IMR-90 (cell line): ENCODE measurements at regions not wholly inside any gene's neighbourhood (a gene's known extent, or its start where the extent isn't known, plus 50 kb on each side); places are given as distances from the start of the nearest gene placed in this dataset.

Experiments used
- ATAC-seq: fragments of 200-7000 bp; cut with Tn5 transposase; 2 replicates; pipeline ENCODE4 v1.9.1; 2020; ENCODE audit warnings: low read depth, mild to moderate bottlenecking, moderate library complexity
- BruUV-seq: library from RNA; stranded (reverse); fragments of 400-500 nt; replicated peaks from 2 replicates; lab custom pipeline; 2021; lab: Mats Ljungman, UMichigan
- CTCF ChIA-PET: fragments of 300-600 bp; formaldehyde crosslinking; extraction: SDS; loops from one replicate; lab custom pipeline; 2021; ENCODE audit warnings: antibody characterized with exemption; lab: Yijun Ruan, JAX
- POLR2A ChIA-PET: fragments of 300-600 bp; sonication (Branson Sonifier 250); formaldehyde crosslinking; loops from one replicate; lab custom pipeline; 2022; ENCODE audit warnings: antibody characterized with exemption; ENCODE audit not compliant: unreplicated experiment; lab: Charles Lee
- DNase-seq: peaks from one replicate; pipeline ENCODE4 v3.0.0; 2013
- H2AFZ ChIP-seq: replicated peaks from 2 replicates; pipeline ENCODE3; 2013; ENCODE audit warnings: low read length, mild to moderate bottlenecking; ENCODE audit not compliant: poor library complexity
- H2AK5ac ChIP-seq: 2 replicates; pipeline ENCODE4 v1.6.1; 2013; ENCODE audit warnings: low read depth, low read length, inconsistent platforms
- H2AK9ac ChIP-seq: replicated peaks from 2 replicates; pipeline ENCODE3; 2013; ENCODE audit warnings: mild to moderate bottlenecking, low read depth, low read length, moderate library complexity; ENCODE audit not compliant: poor library complexity
- H2BK120ac ChIP-seq: 2 replicates; pipeline ENCODE4 v1.6.1; 2013; ENCODE audit warnings: low read depth, low read length, inconsistent platforms
- H2BK15ac ChIP-seq: 3 replicates; pipeline ENCODE4 v1.6.1; 2013; ENCODE audit warnings: low read depth, low read length, inconsistent platforms
- H2BK20ac ChIP-seq: 2 replicates; pipeline ENCODE4 v1.6.1; 2013; ENCODE audit warnings: low read depth, mild to moderate bottlenecking, inconsistent platforms, low read length, moderate library complexity
- H2BK5ac ChIP-seq: 2 replicates; pipeline ENCODE4 v1.6.1; 2013; ENCODE audit warnings: mild to moderate bottlenecking, low read depth, low read length, inconsistent platforms; ENCODE audit not compliant: poor library complexity, severe bottlenecking
- H3K14ac ChIP-seq: replicated peaks from 2 replicates; pipeline ENCODE4 v1.6.1; 2013; ENCODE audit warnings: low read depth, low read length, inconsistent platforms
- H3K18ac ChIP-seq: 2 replicates; pipeline ENCODE4 v1.6.1; 2013; ENCODE audit warnings: low read depth, low read length, control low read depth
- H3K23ac ChIP-seq: 2 replicates; pipeline ENCODE4 v1.6.1; 2013; ENCODE audit warnings: low read depth, low read length, inconsistent platforms
- H3K27ac ChIP-seq: 2 replicates; pipeline ENCODE4 v1.5.1; 2013; ENCODE audit warnings: mild to moderate bottlenecking, control low read depth, low read length; ENCODE audit not compliant: insufficient read depth
- H3K27me3 ChIP-seq: 2 replicates; pipeline ENCODE4 v1.6.1; 2013; ENCODE audit warnings: low read length; ENCODE audit not compliant: control insufficient read depth, insufficient read depth
- H3K36me3 ChIP-seq: 2 replicates; pipeline ENCODE4 v1.6.1; 2013; ENCODE audit warnings: low read length, mixed read lengths; ENCODE audit not compliant: control insufficient read depth, insufficient read depth
- H3K4ac ChIP-seq: 2 replicates; pipeline ENCODE4 v1.6.1; 2013; ENCODE audit warnings: low read depth, low read length, inconsistent platforms
- H3K4me1 ChIP-seq: 2 replicates; pipeline ENCODE4 v1.6.1; 2013; ENCODE audit warnings: low read length, mixed read lengths; ENCODE audit not compliant: control insufficient read depth, insufficient read depth
- H3K4me2 ChIP-seq: 2 replicates; pipeline ENCODE4 v1.6.1; 2013; ENCODE audit warnings: low read depth, mild to moderate bottlenecking, control low read depth, low read length, moderate library complexity
- H3K4me3 ChIP-seq: 2 replicates; pipeline ENCODE4 v1.5.1; 2013; ENCODE audit warnings: low read depth, mild to moderate bottlenecking, control low read depth, low read length, moderate library complexity; ENCODE audit not compliant: insufficient read depth
- H3K56ac ChIP-seq: 2 replicates; pipeline ENCODE4 v1.6.1; 2013; ENCODE audit warnings: low read length, inconsistent platforms; ENCODE audit not compliant: insufficient read depth; ENCODE audit errors: extremely low read depth
- H3K79me1 ChIP-seq, 2 experiments: 2 replicates each; pipeline ENCODE4 v1.6.1; 2013; ENCODE audit warnings: low read length in 2 of 2, inconsistent platforms in 1 of 2, low read depth in 1 of 2
- H3K9ac ChIP-seq: 2 replicates; pipeline ENCODE4 v1.6.1; 2013; ENCODE audit warnings: low read depth, low read length, control low read depth
- H3K9me1 ChIP-seq: 2 replicates; pipeline ENCODE4 v1.6.1; 2013; ENCODE audit warnings: low read length, inconsistent platforms; ENCODE audit not compliant: insufficient read depth
- H3K9me3 ChIP-seq: 2 replicates; pipeline ENCODE4 v1.6.1; 2013; ENCODE audit warnings: low read length; ENCODE audit not compliant: control insufficient read depth, insufficient read depth
- H4K20me1 ChIP-seq: 2 replicates; pipeline ENCODE4 v1.6.1; 2013; ENCODE audit warnings: low read length, inconsistent platforms; ENCODE audit not compliant: insufficient read depth
- H4K5ac ChIP-seq: 2 replicates; pipeline ENCODE4 v1.6.1; 2013; ENCODE audit warnings: mild to moderate bottlenecking, low read depth, low read length, control low read depth
- H4K8ac ChIP-seq, 2 experiments: 2 replicates each; pipeline ENCODE4 v1.6.1; 2013; ENCODE audit warnings: low read depth in 2 of 2, low read length in 2 of 2, control low read depth in 1 of 2, inconsistent platforms in 1 of 2
- H4K91ac ChIP-seq: 2 replicates; pipeline ENCODE4 v1.6.1; 2013; ENCODE audit warnings: low read depth, low read length, inconsistent platforms; ENCODE audit not compliant: insufficient read depth
- BHLHE40 ChIP-seq: fragments of 150-350 bp; IDR thresholded peaks from 2 replicates; pipeline ENCODE4 v1.6.1; 2016; ENCODE audit warnings: mild to moderate bottlenecking, low read depth, low read length
- CEBPB ChIP-seq: IDR thresholded peaks from 2 replicates; pipeline ENCODE4 v1.6.1; 2012; ENCODE audit warnings: low read depth, low read length, improper control_type of control experiment
- CHD1 ChIP-seq: IDR thresholded peaks from 2 replicates; pipeline ENCODE4 v1.6.1; 2012; ENCODE audit warnings: low read depth, low read length, improper control_type of control experiment
- FOS ChIP-seq: fragments of 150-350 bp; IDR thresholded peaks from 2 replicates; pipeline ENCODE4 v1.6.1; 2016; ENCODE audit warnings: low read depth, low read length
- MAFK ChIP-seq: IDR thresholded peaks from 2 replicates; pipeline ENCODE4 v1.6.1; 2012; ENCODE audit warnings: low read depth, low read length, improper control_type of control experiment
- MAZ ChIP-seq: IDR thresholded peaks from 2 replicates; pipeline ENCODE4 v1.6.1; 2012; ENCODE audit warnings: low read depth, mild to moderate bottlenecking, low read length, improper control_type of control experiment, moderate library complexity, borderline replicate concordance
- MXI1 ChIP-seq: IDR thresholded peaks from 2 replicates; pipeline ENCODE4 v1.6.1; 2012; ENCODE audit warnings: low read depth, mild to moderate bottlenecking, low read length, moderate library complexity, borderline replicate concordance
- NFE2L2 ChIP-seq: fragments of 150-350 bp; IDR thresholded peaks from 2 replicates; pipeline ENCODE4 v1.6.1; 2016; ENCODE audit warnings: low read depth, mild to moderate bottlenecking, low read length
- POLR2A ChIP-seq: IDR thresholded peaks from 2 replicates; pipeline ENCODE4 v1.6.1; 2012; ENCODE audit warnings: mild to moderate bottlenecking, low read depth, low read length
- RAD21 ChIP-seq: IDR thresholded peaks from 2 replicates; pipeline ENCODE4 v1.6.1; 2012; ENCODE audit warnings: low read length, improper control_type of control experiment
- RCOR1 ChIP-seq: IDR thresholded peaks from 2 replicates; pipeline ENCODE4 v1.6.1; 2012; ENCODE audit warnings: mild to moderate bottlenecking, low read length, improper control_type of control experiment; ENCODE audit not compliant: insufficient replicate concordance
- RFX5 ChIP-seq: IDR thresholded peaks from 2 replicates; pipeline ENCODE4 v1.8.0; 2012; ENCODE audit warnings: low read depth, mild to moderate bottlenecking, low read length, moderate library complexity
- SMC3 ChIP-seq: fragments of 150-350 bp; IDR thresholded peaks from 2 replicates; pipeline ENCODE4 v1.6.1; 2016; ENCODE audit warnings: low read depth, mild to moderate bottlenecking, antibody characterized with exemption, low read length, moderate library complexity
- WGBS, 2 experiments: methylation state at CpG; one replicate each; pipeline versions ENCODE4 v1.1.5 to v1.1.7; 2013; ENCODE audit warnings: missing lambda C conversion rate in 2 of 2; ENCODE audit not compliant: insufficient read length in 1 of 2; ENCODE audit errors: extremely low coverage in 2 of 2; 5-methylcytosine and 5-hydroxymethylcytosine counted together
- dilution Hi-C: fragments of 300-500 bp; cut with HindIII; formaldehyde crosslinking; loops from one replicate; pipeline ENCODE4 v1.14.3; 2018; ENCODE audit warnings: low sequenced_read_pairs; ENCODE audit not compliant: unreplicated experiment
- in situ Hi-C: fragments of 300-500 bp; cut with MboI; formaldehyde crosslinking; loops from 3 replicates; pipeline ENCODE4 v1.14.3; 2019; ENCODE audit warnings: low sequenced_read_pairs, inconsistent platforms, mixed read lengths
- intact Hi-C: fragments of 100-400 bp; cut with micrococcal nuclease; formaldehyde crosslinking; loops from 2 replicates; pipeline ENCODE4 v1.10.0; 2022
- TF ChIP-seq, protein P1 (sequence below): fragments of 150-350 bp; IDR thresholded peaks from 2 replicates; pipeline ENCODE4 v1.6.1; 2017; ENCODE audit warnings: mild to moderate bottlenecking, antibody characterized with exemption, low read length, low read depth
- TF ChIP-seq, protein P2 (sequence below): conservative IDR thresholded peaks from 2 replicates; pipeline ENCODE4 v1.5.1; 2012; ENCODE audit warnings: mild to moderate bottlenecking, low read depth, low read length, improper control_type of control experiment
- TF ChIP-seq, protein P3 (sequence below): fragments of 150-350 bp; IDR thresholded peaks from 2 replicates; pipeline ENCODE4 v1.6.1; 2016; ENCODE audit warnings: low read depth, mild to moderate bottlenecking, low read length, moderate library complexity, borderline replicate concordance

DNA sequence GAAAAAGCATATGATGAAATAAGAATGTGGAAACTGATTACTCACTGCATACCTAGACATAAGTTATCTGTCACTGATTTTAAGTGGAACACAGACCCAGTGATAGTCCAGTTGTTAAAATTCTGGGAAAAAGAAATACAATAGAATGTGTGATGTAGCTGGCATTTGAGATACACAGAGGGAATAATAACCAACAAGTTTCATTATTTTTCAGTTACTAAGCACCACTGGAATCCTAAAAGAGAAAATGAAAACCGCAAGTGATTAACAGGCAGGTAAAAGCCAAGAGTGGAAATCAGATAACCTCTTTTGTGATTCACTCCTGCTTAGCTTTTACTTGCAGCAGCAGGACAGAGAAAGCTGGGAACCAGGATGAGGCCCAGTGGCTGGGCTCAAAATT, 994.0 kb upstream of the SEMA6A start:
- Histone ChIP-seq H2AK9ac (no peak overlapping the region), H2BK20ac (no peak overlapping the region), H2AFZ (no peak overlapping the region), H3K27me3 (no peaks in the 10 kb centered on the region), H2AK5ac (no peak overlapping the region), H2BK15ac (no peak overlapping the region), H3K4me2 (no peak overlapping the region), H3K4me3 (no peak overlapping the region), H3K27ac (no peak overlapping the region), H3K4ac (no peak overlapping the region), H3K9ac (no peak overlapping the region), H3K56ac (no peak overlapping the region), H4K20me1 (no peaks in the 10 kb centered on the region), H3K14ac (no peak overlapping the region), H3K23ac (no peak overlapping the region), H3K9me1 (no peaks in the 10 kb centered on the region), H4K8ac (no peak overlapping the region), H3K4me1 (no peaks in the 10 kb centered on the region), H4K5ac (no peak overlapping the region), H3K9me3 (peaks cover 2% of the 10 kb centered on the region; the same call in 1 of the 2 replicates), H3K79me1 (no peaks in the 10 kb centered on the region), H3K36me3 (no peaks in the 10 kb centered on the region), H2BK5ac (no peak overlapping the region), H4K91ac (no peak overlapping the region), H3K18ac (no peak overlapping the region), H2BK120ac (no peak overlapping the region)
- in situ Hi-C loops (no loop called here), dilution Hi-C loops (no loop called here), intact Hi-C loops (no loop called here)
- no peak for DNase-seq
- no CpG with 5 or more reads among the region's 1 CpG for WGBS, 2 experiments
- CTCF ChIA-PET: no interaction called here
- BruUV-seq: no TSS peak
- POLR2A ChIA-PET: no interaction called here
- ATAC-seq: no peak
- TF ChIP-seq CEBPB (no peak), CHD1 (no peak), RFX5 (no peak), POLR2A (no peak), NFE2L2 (no peak), BHLHE40 (no peak), FOS (no peak), RAD21 (no peak), MAFK (no peak), RCOR1 (no peak), MXI1 (no peak), SMC3 (no peak), MAZ (no peak)
- TF ChIP-seq, protein P1, sequence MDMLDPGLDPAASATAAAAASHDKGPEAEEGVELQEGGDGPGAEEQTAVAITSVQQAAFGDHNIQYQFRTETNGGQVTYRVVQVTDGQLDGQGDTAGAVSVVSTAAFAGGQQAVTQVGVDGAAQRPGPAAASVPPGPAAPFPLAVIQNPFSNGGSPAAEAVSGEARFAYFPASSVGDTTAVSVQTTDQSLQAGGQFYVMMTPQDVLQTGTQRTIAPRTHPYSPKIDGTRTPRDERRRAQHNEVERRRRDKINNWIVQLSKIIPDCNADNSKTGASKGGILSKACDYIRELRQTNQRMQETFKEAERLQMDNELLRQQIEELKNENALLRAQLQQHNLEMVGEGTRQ: no peak
- TF ChIP-seq, protein P2, sequence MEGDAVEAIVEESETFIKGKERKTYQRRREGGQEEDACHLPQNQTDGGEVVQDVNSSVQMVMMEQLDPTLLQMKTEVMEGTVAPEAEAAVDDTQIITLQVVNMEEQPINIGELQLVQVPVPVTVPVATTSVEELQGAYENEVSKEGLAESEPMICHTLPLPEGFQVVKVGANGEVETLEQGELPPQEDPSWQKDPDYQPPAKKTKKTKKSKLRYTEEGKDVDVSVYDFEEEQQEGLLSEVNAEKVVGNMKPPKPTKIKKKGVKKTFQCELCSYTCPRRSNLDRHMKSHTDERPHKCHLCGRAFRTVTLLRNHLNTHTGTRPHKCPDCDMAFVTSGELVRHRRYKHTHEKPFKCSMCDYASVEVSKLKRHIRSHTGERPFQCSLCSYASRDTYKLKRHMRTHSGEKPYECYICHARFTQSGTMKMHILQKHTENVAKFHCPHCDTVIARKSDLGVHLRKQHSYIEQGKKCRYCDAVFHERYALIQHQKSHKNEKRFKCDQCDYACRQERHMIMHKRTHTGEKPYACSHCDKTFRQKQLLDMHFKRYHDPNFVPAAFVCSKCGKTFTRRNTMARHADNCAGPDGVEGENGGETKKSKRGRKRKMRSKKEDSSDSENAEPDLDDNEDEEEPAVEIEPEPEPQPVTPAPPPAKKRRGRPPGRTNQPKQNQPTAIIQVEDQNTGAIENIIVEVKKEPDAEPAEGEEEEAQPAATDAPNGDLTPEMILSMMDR: no peak
- TF ChIP-seq, protein P3, sequence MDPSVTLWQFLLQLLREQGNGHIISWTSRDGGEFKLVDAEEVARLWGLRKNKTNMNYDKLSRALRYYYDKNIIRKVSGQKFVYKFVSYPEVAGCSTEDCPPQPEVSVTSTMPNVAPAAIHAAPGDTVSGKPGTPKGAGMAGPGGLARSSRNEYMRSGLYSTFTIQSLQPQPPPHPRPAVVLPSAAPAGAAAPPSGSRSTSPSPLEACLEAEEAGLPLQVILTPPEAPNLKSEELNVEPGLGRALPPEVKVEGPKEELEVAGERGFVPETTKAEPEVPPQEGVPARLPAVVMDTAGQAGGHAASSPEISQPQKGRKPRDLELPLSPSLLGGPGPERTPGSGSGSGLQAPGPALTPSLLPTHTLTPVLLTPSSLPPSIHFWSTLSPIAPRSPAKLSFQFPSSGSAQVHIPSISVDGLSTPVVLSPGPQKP: no peak
